C4-2B (cell line): ENCODE measurements at regions not wholly inside any gene's neighbourhood (a gene's known extent, or its start where the extent isn't known, plus 50 kb on each side); places are given as distances from the start of the nearest gene placed in this dataset.

Source experiments
- H3K27ac ChIP-seq: fragments of 450-650 bp; 2 replicates; pipeline ENCODE4 v1.5.1; 2017
- ZFX ChIP-seq: fragments of 450-650 bp; IDR thresholded peaks from 2 replicates; pipeline ENCODE4 v1.6.1; 2017
- TF ChIP-seq, protein P1 (sequence below): fragments of 450-650 bp; conservative IDR thresholded peaks from 2 replicates; pipeline ENCODE4 v1.5.1; 2017; ENCODE audit warnings: mild to moderate bottlenecking

DNA sequence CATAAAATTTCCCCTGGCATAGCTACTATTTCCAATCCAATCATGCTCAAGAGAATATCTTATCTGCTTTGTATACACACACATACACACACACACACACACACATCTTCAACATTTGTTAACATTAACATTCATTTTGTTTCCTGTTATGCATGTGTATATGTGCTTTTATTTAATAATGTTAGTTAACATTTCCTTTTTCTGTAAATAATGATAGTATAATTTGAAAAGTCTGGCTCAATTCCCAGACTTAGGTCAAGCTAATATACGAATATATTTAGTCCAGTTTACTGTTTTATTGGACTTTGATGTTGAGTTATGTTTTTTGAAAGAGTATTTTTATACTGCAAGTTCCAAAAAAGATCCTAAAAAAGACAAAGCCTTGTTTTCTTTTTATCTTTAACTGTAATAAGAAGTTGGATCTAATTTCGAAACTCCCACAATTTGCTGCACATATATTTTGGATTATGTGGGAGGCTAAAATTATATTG is 1072.4 kb downstream of the EFNB2 start:
- H3K27ac ChIP-seq: no peak overlapping the region
- TF ChIP-seq, protein P1, sequence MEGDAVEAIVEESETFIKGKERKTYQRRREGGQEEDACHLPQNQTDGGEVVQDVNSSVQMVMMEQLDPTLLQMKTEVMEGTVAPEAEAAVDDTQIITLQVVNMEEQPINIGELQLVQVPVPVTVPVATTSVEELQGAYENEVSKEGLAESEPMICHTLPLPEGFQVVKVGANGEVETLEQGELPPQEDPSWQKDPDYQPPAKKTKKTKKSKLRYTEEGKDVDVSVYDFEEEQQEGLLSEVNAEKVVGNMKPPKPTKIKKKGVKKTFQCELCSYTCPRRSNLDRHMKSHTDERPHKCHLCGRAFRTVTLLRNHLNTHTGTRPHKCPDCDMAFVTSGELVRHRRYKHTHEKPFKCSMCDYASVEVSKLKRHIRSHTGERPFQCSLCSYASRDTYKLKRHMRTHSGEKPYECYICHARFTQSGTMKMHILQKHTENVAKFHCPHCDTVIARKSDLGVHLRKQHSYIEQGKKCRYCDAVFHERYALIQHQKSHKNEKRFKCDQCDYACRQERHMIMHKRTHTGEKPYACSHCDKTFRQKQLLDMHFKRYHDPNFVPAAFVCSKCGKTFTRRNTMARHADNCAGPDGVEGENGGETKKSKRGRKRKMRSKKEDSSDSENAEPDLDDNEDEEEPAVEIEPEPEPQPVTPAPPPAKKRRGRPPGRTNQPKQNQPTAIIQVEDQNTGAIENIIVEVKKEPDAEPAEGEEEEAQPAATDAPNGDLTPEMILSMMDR: no peak
- TF ChIP-seq ZFX: no peak

DNA sequence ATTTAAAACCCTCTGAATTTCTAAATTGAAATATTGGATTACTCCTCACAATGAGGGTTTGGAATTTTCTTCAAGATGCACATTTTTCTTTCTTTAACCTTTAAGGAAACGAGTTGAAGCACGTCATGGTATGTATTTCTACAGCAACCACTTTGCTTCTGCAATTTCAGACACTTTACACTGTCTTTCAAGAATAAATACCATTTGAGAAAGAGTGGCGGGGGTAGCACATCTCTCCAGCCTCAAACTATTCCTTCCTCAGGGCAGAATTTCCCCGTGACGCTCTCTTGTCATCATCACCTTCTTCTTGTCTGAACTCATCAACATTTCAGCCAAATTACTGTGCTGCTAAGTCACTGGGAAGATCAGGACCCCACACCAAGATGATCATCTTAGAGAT is 1073.4 kb downstream of the EFNB2 start:
- H3K27ac ChIP-seq: no peak overlapping the region
- no peak for TF ChIP-seq ZFX
- TF ChIP-seq, protein P1: no peak

DNA sequence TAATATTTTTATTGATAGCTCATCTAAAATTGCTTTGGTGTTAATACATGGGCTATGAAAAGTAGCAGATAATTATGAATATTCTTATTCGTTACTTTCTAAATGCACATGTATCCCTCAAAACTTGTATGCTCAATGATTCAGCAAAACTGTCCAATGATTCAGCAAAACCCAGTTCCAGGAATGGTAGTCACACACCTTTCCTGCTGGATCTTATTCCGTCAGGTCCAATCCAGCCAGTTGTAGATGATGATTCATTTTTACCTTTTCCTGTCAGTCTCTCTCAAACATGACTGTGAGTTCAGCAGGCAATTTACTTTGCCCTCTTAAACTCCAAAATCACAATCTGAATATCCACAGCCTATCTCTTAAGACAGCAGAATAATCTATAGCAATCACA is 1082.6 kb downstream of the EFNB2 start:
- TF ChIP-seq ZFX: no peak
- TF ChIP-seq, protein P1: no peak

DNA sequence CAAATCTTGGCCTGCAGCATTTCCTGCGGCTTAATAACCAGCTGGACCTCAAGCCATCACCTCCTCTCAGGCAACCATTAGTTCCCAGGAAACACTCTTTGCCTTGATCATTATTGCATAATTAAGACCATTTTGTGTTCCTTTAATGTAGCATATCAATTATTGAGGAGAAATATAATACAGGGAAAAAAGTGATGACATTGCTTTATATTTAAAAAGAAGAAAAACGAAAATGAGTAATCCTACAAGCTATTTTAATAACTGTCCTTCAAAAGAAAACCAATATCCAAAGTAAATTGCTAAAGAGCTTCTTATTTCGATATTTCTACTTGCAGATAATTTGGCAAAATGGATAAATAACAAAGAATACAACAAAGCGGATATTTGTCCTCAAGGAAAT is 1084.7 kb downstream of the EFNB2 start:
- TF ChIP-seq, protein P1: no peak
- TF ChIP-seq ZFX: no peak
- H3K27ac ChIP-seq: no peak overlapping the region

More for the DNA sequence above, 1082.6 kb downstream of the EFNB2 start:
- H3K27ac ChIP-seq: no peak overlapping the region

DNA sequence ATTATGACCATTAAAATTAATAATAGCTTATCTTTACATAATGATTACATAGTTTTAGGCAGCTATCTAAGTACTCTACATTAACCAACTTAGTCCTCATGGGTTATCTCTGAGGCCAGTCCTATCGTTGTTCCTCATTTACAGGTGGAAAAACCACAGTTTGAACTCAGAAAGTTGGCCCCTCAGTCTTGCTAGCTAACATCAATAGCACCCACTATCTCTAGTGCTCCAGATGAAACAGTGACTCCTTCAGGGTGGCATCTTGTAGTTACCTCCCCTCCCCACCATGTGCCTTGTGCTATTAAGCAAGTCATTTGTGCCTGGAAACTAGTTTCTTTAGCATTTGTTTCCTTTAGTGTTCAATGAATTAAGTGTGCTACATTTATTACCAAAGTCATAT is 1086.7 kb downstream of the EFNB2 start:
- no peak overlapping the region for H3K27ac ChIP-seq
- TF ChIP-seq ZFX: no peak
- TF ChIP-seq, protein P1: no peak

DNA sequence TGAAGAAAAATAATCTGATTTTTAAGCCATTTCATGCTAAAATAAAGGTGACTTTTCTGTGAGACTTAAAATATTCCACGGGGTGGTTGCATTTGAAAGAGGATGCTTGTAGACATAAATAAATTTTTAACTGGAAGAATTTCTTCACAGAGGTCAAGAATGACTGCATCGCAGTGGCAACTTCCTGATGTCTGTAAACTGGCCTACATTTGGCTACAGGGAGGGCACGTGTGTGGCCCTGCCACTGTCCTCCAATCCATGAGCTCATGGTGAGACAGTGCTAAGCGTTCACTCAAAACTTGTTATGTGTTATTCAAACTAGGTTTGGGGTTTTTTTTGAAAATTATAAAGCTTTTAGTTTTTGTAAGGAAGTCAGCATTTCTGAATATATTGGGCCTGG is 1089.3 kb downstream of the EFNB2 start:
- no peak for TF ChIP-seq ZFX
- TF ChIP-seq, protein P1: no peak

DNA sequence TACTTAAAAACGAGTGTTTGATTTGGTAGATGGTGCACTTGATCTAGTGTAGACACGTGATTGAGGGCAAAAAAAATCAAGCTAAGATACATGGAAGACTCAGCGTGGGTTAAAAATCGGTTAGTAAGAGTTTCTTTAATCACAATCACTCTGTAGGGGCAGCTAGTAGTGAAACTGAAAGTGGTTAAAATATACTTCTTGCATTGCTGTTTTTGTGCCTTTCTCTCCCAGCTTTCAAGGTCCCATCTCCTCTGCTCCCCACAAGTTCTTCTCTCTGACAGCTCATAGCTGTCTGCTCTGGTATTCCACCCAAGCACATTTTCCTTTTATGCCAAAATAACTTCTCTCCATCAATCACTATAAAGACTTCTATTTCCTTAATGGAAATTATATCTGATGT is 1089.7 kb downstream of the EFNB2 start:
- H3K27ac ChIP-seq: no peak overlapping the region
- TF ChIP-seq ZFX: no peak
- TF ChIP-seq, protein P1: no peak

More for the DNA sequence above, 1089.3 kb downstream of the EFNB2 start:
- no peak overlapping the region for H3K27ac ChIP-seq
